HCT116 (cell line): ENCODE measurements at regions not wholly inside any gene's neighbourhood (a gene's known extent, or its start where the extent isn't known, plus 50 kb on each side); places are given as distances from the start of the nearest gene placed in this dataset.

Experiments used
- ATAC-seq: fragments of 200-7000 bp; cut with Tn5 transposase; 2 replicates; pipeline ENCODE4 v1.9.1; 2020; ENCODE audit warnings: mild to moderate bottlenecking, moderate library complexity
- BruUV-seq: library from RNA; stranded (reverse); fragments of 400-500 nt; replicated peaks from 2 replicates; lab custom pipeline; 2021; lab: Mats Ljungman, UMichigan
- CTCF ChIA-PET: fragments of 300-600 bp; sonication (Branson Sonifier 250); formaldehyde crosslinking; loops from one replicate; lab custom pipeline; 2021; ENCODE audit warnings: antibody characterized with exemption; lab: Charles Lee
- POLR2A ChIA-PET: fragments of 300-600, 350-600 bp; sonication (Branson Sonifier 250); formaldehyde crosslinking; loops from one replicate; lab custom pipeline; 2021; ENCODE audit warnings: antibody characterized with exemption; lab: Charles Lee
- RAD21 ChIA-PET, 2 experiments: fragments of 300-600 bp; sonication (Branson Sonifier 250); formaldehyde crosslinking; loops; one replicate each; lab custom pipeline; 2023; ENCODE audit warnings: low total read pairs in 2 of 2; ENCODE audit not compliant: uncharacterized antibody in 2 of 2, unreplicated experiment in 2 of 2, low non-redundant PET in 1 of 2; lab: Charles Lee
- DNase-seq: peaks from one replicate; pipeline ENCODE4 v3.0.0-alpha.2; 2010; ENCODE audit warnings: low read depth, low spot score
- H2AFZ ChIP-seq: fragments of 200-600 bp; shearing (Covaris generic), sonication (generic); 2 replicates; pipeline ENCODE4 v1.6.1; 2017; ENCODE audit warnings: low read depth, mixed run types, mixed read lengths, antibody characterized with exemption, low read length; ENCODE audit not compliant: poor library complexity, severe bottlenecking
- H3K27ac ChIP-seq: 2 replicates; pipeline ENCODE4 v1.5.1; 2012; ENCODE audit warnings: low read depth, low read length
- H3K27me3 ChIP-seq: fragments of 200-600 bp; sonication (generic); 2 replicates; pipeline ENCODE4 v1.6.1; 2016; ENCODE audit warnings: mixed run types, low read length, mixed read lengths; ENCODE audit not compliant: insufficient read depth
- H3K36me3 ChIP-seq, 2 experiments: fragments of 200-500 bp in 1 of 2; fragments of 200-600 bp in 1 of 2; sonication (Bioruptor generic) in 1 of 2; sonication (generic) in 1 of 2; 2 replicates each; pipeline versions ENCODE4 v1.5.1 to v1.6.1; 2014 to 2016; ENCODE audit warnings: low read length in 2 of 2, inconsistent platforms in 1 of 2, mixed read lengths in 1 of 2, mixed run types in 1 of 2; ENCODE audit not compliant: insufficient read depth in 2 of 2, control insufficient read depth in 1 of 2
- H3K4me1 ChIP-seq, 2 experiments: fragments of 200-600 bp in 1 of 2; sonication (generic) in 1 of 2; 2 replicates each; pipeline versions ENCODE4 v1.5.1 to v1.6.1; 2012 to 2017; ENCODE audit warnings: low read length in 2 of 2, inconsistent platforms in 1 of 2, mild to moderate bottlenecking in 1 of 2, mixed read lengths in 1 of 2, mixed run types in 1 of 2, moderate library complexity in 1 of 2; ENCODE audit not compliant: insufficient read depth in 2 of 2, control insufficient read depth in 1 of 2
- H3K4me2 ChIP-seq: fragments of 200-600 bp; sonication (generic); 2 replicates; pipeline ENCODE4 v1.6.1; 2017; ENCODE audit warnings: mixed run types, low read length, mixed read lengths
- H3K4me3 ChIP-seq, 2 experiments: fragments of 200-600 bp in 1 of 2; sonication (generic) in 1 of 2; replicated peaks in 1 of 2; 2 replicates each; pipeline ENCODE4 v1.5.1; 2011 to 2016; ENCODE audit warnings: low read length in 2 of 2, control low read depth in 1 of 2, low read depth in 1 of 2, mild to moderate bottlenecking in 1 of 2, mixed read lengths in 1 of 2, mixed run types in 1 of 2
- H3K79me2 ChIP-seq: fragments of 200-600 bp; sonication (generic); 2 replicates; pipeline ENCODE4 v1.6.1; 2017; ENCODE audit warnings: mild to moderate bottlenecking, mixed run types, low read length, moderate library complexity, mixed read lengths; ENCODE audit not compliant: insufficient read depth
- H3K9ac ChIP-seq: fragments of 200-600 bp; sonication (generic); 2 replicates; pipeline ENCODE4 v1.6.1; 2016; ENCODE audit warnings: low read length, mixed read lengths
- H3K9me2 ChIP-seq: fragments of 200-600 bp; sonication (generic), shearing (Covaris generic); 2 replicates; pipeline ENCODE4 v1.6.1; 2017; ENCODE audit warnings: mixed run types, mild to moderate bottlenecking, moderate library complexity; ENCODE audit not compliant: insufficient read depth
- H3K9me3 ChIP-seq, 2 experiments: fragments of 200-500 bp in 1 of 2; fragments of 200-600 bp in 1 of 2; sonication (Bioruptor generic) in 1 of 2; sonication (generic) in 1 of 2; 2 replicates each; pipeline ENCODE4 v1.6.1; 2014 to 2017; ENCODE audit warnings: low read length in 2 of 2, mixed read lengths in 2 of 2, inconsistent platforms in 1 of 2, low read depth in 1 of 2, mild to moderate bottlenecking in 1 of 2, mixed run types in 1 of 2, moderate library complexity in 1 of 2; ENCODE audit not compliant: control insufficient read depth in 1 of 2, insufficient read depth in 1 of 2
- H4K20me1 ChIP-seq: fragments of 200-600 bp; sonication (generic), shearing (Covaris generic); 2 replicates; pipeline ENCODE4 v1.6.1; 2017; ENCODE audit warnings: mixed run types, mild to moderate bottlenecking, moderate library complexity; ENCODE audit not compliant: insufficient read depth
- CEBPB ChIP-seq: IDR thresholded peaks from 2 replicates; pipeline ENCODE4 v1.6.1; 2012; ENCODE audit warnings: low read depth
- ELF1 ChIP-seq: IDR thresholded peaks from 2 replicates; pipeline ENCODE4 v1.6.1; 2012; ENCODE audit warnings: low read depth, borderline replicate concordance
- EZH2phosphoT487 ChIP-seq: fragments of 200-600 bp; IDR thresholded peaks from 2 replicates; pipeline ENCODE4 v1.6.1; 2018; ENCODE audit warnings: antibody characterized with exemption, borderline replicate concordance
- FOSL1 ChIP-seq: IDR thresholded peaks from 2 replicates; pipeline ENCODE4 v1.6.1; 2012; ENCODE audit warnings: low read depth
- JUND ChIP-seq: IDR thresholded peaks from 2 replicates; pipeline ENCODE4 v1.6.1; 2012
- MAX ChIP-seq: IDR thresholded peaks from 2 replicates; pipeline ENCODE4 v1.6.1; 2012
- POLR2A ChIP-seq: IDR thresholded peaks from 2 replicates; pipeline ENCODE4 v1.7.0; 2011; ENCODE audit warnings: borderline replicate concordance; ENCODE audit not compliant: insufficient read depth, insufficient read length; ENCODE audit errors: extremely low read depth
- POLR2AphosphoS5 ChIP-seq: IDR thresholded peaks from 2 replicates; pipeline ENCODE4 v1.6.1; 2011; ENCODE audit warnings: mild to moderate bottlenecking, low read depth, low read length, moderate library complexity
- RAD21 ChIP-seq: IDR thresholded peaks from 2 replicates; pipeline ENCODE4 v1.6.1; 2012; ENCODE audit warnings: low read depth, mild to moderate bottlenecking
- SIN3A ChIP-seq: IDR thresholded peaks from 2 replicates; pipeline ENCODE4 v1.6.1; 2012; ENCODE audit warnings: low read depth
- SRF ChIP-seq: IDR thresholded peaks from 2 replicates; pipeline ENCODE4 v1.6.1; 2012; ENCODE audit warnings: low read depth
- TCF7L2 ChIP-seq: IDR thresholded peaks from 2 replicates; pipeline ENCODE4 v1.7.0; 2011; ENCODE audit warnings: borderline replicate concordance, inconsistent platforms; ENCODE audit not compliant: insufficient read depth, insufficient read length; ENCODE audit errors: extremely low read depth
- ZNF274 ChIP-seq: fragments of 200-500 bp; sonication (Bioruptor generic); IDR thresholded peaks from 2 replicates; pipeline ENCODE4 v1.6.1; 2014; ENCODE audit warnings: mild to moderate bottlenecking, low read depth, low read length, inconsistent platforms
- intact Hi-C: fragments of 100-400 bp; cut with micrococcal nuclease; formaldehyde crosslinking; loops from 2 replicates; pipeline ENCODE4 v1.10.0; 2022

DNA sequence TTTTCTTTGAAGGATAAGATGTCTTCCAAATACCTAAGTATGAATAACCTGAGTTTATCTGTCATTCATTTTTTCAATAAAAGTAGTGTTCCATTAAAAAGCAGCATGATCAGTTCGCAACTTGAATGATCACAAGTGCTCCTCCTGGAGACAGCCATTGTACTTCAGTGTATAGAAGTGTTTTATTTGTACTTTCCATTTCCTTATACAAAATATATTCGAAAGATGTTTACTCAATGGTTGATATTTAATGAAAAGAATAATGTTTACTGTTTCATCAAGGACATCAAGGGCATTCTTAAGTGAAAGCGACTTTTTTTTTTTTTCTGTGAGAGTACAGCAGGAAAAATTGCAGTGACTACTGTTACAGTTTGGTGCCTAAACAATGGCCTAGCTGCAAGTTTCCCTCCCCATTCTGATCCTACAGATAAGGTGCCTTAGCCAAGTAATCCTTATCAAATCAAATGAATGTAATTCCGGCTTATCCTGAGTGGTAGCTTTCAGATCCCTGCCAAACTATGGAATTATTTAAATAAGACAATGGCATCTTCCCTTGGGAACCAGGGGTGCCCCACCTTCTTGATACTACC, 69.0 kb upstream of the IL15 start:
- no TSS peak for BruUV-seq
- Histone ChIP-seq H3K27me3 (no peaks in the 10 kb centered on the region), H3K4me1 (no peaks in the 10 kb centered on the region), H3K79me2 (no peaks in the 10 kb centered on the region), H3K27ac (no peak overlapping the region), H4K20me1 (no peaks in the 10 kb centered on the region), H3K4me3 (no peak overlapping the region), H3K9me2 (no peaks in the 10 kb centered on the region), H3K4me2 (no peak overlapping the region), H2AFZ (no peak overlapping the region), H3K36me3 (no peaks in the 10 kb centered on the region), H3K9ac (no peak overlapping the region), H3K9me3 (no peaks in the 10 kb centered on the region)
- ChIA-PET POLR2A (no interaction called here), RAD21 (no interaction called here), CTCF (no interaction called here)
- no peak for TF ChIP-seq POLR2A
- no peak for TF ChIP-seq ELF1
- no peak for TF ChIP-seq SRF
- TF ChIP-seq ZNF274 = no peak
- no peak for TF ChIP-seq MAX
- no peak for TF ChIP-seq SIN3A
- no peak for TF ChIP-seq EZH2phosphoT487
- no peak for TF ChIP-seq CEBPB
- TF ChIP-seq JUND = no peak
- no peak for TF ChIP-seq RAD21
- no peak for TF ChIP-seq FOSL1
- TF ChIP-seq POLR2AphosphoS5 = no peak
- ATAC-seq (no peak), DNase-seq (no peak)
- intact Hi-C loops = no loop called here

- H3K4me2 ChIP-seq = no peak overlapping the region
- H4K20me1 ChIP-seq = no peaks in the 10 kb centered on the region
- DNase-seq = no peak
- H2AFZ ChIP-seq = no peak overlapping the region
- TF ChIP-seq FOSL1 (no peak), MAX (no peak), TCF7L2 (no peak)
- H3K9ac ChIP-seq = no peak overlapping the region
- no peaks in the 10 kb centered on the region for H3K4me1 ChIP-seq
- RAD21 ChIA-PET = no interaction called here
- no peak overlapping the region for H3K4me3 ChIP-seq
- CTCF ChIA-PET = no interaction called here
- no peaks in the 10 kb centered on the region for H3K36me3 ChIP-seq
- intact Hi-C loops = no loop called here
- POLR2A ChIA-PET = no interaction called here
- H3K9me2 ChIP-seq = no peaks in the 10 kb centered on the region
- no peaks in the 10 kb centered on the region for H3K27me3 ChIP-seq
- no peaks in the 10 kb centered on the region for H3K9me3 ChIP-seq
- BruUV-seq = no TSS peak
- H3K79me2 ChIP-seq = no peaks in the 10 kb centered on the region
- no peak for ATAC-seq
- no peak overlapping the region for H3K27ac ChIP-seq
Observed at GRCh38 chr4:141569141-141569540, 67.2 kb upstream of the IL15 start.
